Activated CD4-positive, CD25-positive, alpha-beta regulatory T cell treated with anti-CD3 and anti-CD28 coated beads, Interleukin-2, amount 50 U/mL, for 24 hours (primary cell): ENCODE measurements at regions not wholly inside any gene's neighbourhood (a gene's known extent, or its start where the extent isn't known, plus 50 kb on each side); places are given as distances from the start of the nearest gene placed in this dataset.
A peak's percentile ranks its signal among the peaks of the same experiment; 100 is the strongest.

Experiments
- ATAC-seq, 2 donors: fragments of 150-1000 bp; cut with Tn5 transposase; one replicate each; pipeline ENCODE4 v1.10.0; 2021; ENCODE audit warnings: mild to moderate bottlenecking in 1 of 2, moderate library complexity in 1 of 2

- ATAC-seq: peak; percentile 35 to 49
Measured at GRCh38 chr14:32006263-32007110, 70.6 kb upstream of the ARHGAP5 start.

GRCh38 chr14:32007755-32008362 is 69.2 kb upstream of the ARHGAP5 start:
- no peak for ATAC-seq

GRCh38 chr14:32008602-32009193 is 68.4 kb upstream of the ARHGAP5 start:
- ATAC-seq: no peak

GRCh38 chr14:32009221-32009975 is 67.7 kb upstream of the ARHGAP5 start:
- ATAC-seq: no peak

- no peak for ATAC-seq
Measured at GRCh38 chr14:32009976-32010581, 67.0 kb upstream of the ARHGAP5 start.

GRCh38 chr14:32010604-32011125 is 66.4 kb upstream of the ARHGAP5 start:
- no peak for ATAC-seq

GRCh38 chr14:32011225-32011624 is 65.9 kb upstream of the ARHGAP5 start:
- no peak for ATAC-seq

GRCh38 chr14:32012062-32012461 is 65.0 kb upstream of the ARHGAP5 start:
- ATAC-seq: no peak

- no peak for ATAC-seq
Measured at GRCh38 chr14:32012571-32012970, 64.5 kb upstream of the ARHGAP5 start.

GRCh38 chr14:32013083-32013482 is 64.0 kb upstream of the ARHGAP5 start:
- ATAC-seq: no peak

- no peak for ATAC-seq
Measured at GRCh38 chr14:32014057-32014456, 63.0 kb upstream of the ARHGAP5 start.

- ATAC-seq: no peak
Measured at GRCh38 chr14:32014498-32014897, 62.6 kb upstream of the ARHGAP5 start.

- ATAC-seq: no peak
Measured at GRCh38 chr14:32015166-32015565, 61.9 kb upstream of the ARHGAP5 start.

- no peak for ATAC-seq
Measured at GRCh38 chr14:32017587-32017986, 59.5 kb upstream of the ARHGAP5 start.

GRCh38 chr14:32018391-32019092 is 58.6 kb upstream of the ARHGAP5 start:
- ATAC-seq: no peak

- no peak for ATAC-seq
Measured at GRCh38 chr14:32019276-32019675, 57.8 kb upstream of the ARHGAP5 start.

- ATAC-seq: no peak
Measured at GRCh38 chr14:32020882-32021281, 56.2 kb upstream of the ARHGAP5 start.

GRCh38 chr14:32021341-32021740 is 55.8 kb upstream of the ARHGAP5 start:
- no peak for ATAC-seq

GRCh38 chr14:32022525-32022924 is 54.6 kb upstream of the ARHGAP5 start:
- ATAC-seq: no peak

- ATAC-seq: no peak
Measured at GRCh38 chr14:32022938-32023466, 54.1 kb upstream of the ARHGAP5 start.

- ATAC-seq: no peak
Measured at GRCh38 chr14:32023540-32023939, 53.6 kb upstream of the ARHGAP5 start.
